Osteocyte (in vitro differentiated cells): ENCODE measurements at regions not wholly inside any gene's neighbourhood (a gene's known extent, or its start where the extent isn't known, plus 50 kb on each side); places are given as distances from the start of the nearest gene placed in this dataset.

Experiments
- DNase-seq: peaks from one replicate; pipeline ENCODE4 v3.0.0; 2021; ENCODE audit warnings: mixed read lengths; ENCODE audit not compliant: unreplicated experiment; ENCODE audit errors: extremely low spot score
- H3K27ac Mint-ChIP-seq: one replicate; pipeline ENCODE4 v1.8.0; 2021; ENCODE audit warnings: mild to moderate bottlenecking, mixed read lengths; ENCODE audit not compliant: unreplicated experiment
- H3K27me3 Mint-ChIP-seq: one replicate; pipeline ENCODE4 v1.8.0; 2021; ENCODE audit warnings: mixed read lengths; ENCODE audit not compliant: unreplicated experiment
- H3K36me3 Mint-ChIP-seq: one replicate; pipeline ENCODE4 v1.8.0; 2021; ENCODE audit warnings: mixed read lengths; ENCODE audit not compliant: unreplicated experiment
- H3K4me1 Mint-ChIP-seq: one replicate; pipeline ENCODE4 v1.8.0; 2021; ENCODE audit warnings: mixed read lengths; ENCODE audit not compliant: unreplicated experiment
- H3K4me3 Mint-ChIP-seq: one replicate; pipeline ENCODE4 v1.8.0; 2021; ENCODE audit warnings: mild to moderate bottlenecking, moderate library complexity, mixed read lengths; ENCODE audit not compliant: unreplicated experiment
- H3K9me3 Mint-ChIP-seq: one replicate; pipeline ENCODE4 v1.8.0; 2021; ENCODE audit warnings: mixed read lengths; ENCODE audit not compliant: unreplicated experiment
- CTCF ChIP-seq: fragments of 200-600 bp; sonication (generic); IDR thresholded peaks from 2 replicates; pipeline ENCODE4 v1.5.0; 2021; ENCODE audit warnings: antibody characterized with exemption, mild to moderate bottlenecking, moderate library complexity

GRCh38 chr4:156322592-156322991 lies 368.9 kb upstream of the CTSO start:
- TF ChIP-seq CTCF = no peak
- Mint-ChIP-seq H3K4me1 (peaks cover 17% of the 10 kb centered on the region), H3K4me3 (no peak overlapping the region), H3K9me3 (no peaks in the 10 kb centered on the region), H3K36me3 (no peaks in the 10 kb centered on the region), H3K27me3 (no peaks in the 10 kb centered on the region), H3K27ac (peak overlapping the region; percentile 19)
- no peak for DNase-seq

DNA sequence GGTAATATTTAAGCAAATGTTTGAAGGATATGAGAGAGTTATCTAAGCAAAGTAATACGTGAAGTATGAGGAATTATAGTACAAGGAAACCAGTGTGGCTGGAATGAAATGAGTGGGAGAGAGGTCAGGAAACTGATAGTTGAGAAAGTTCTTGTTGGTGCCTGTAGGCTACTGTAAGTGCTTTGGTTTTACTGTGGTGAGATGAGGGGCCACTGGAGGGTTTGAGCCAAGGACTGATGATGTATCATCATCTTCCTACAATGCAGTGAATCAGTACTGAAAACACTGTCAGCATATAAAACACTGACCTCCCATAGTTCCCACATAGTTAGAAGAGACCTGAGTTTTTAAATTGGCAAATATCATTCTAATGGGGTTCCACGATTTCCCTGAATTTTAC lies 367.5 kb upstream of the CTSO start:
- H3K27me3 Mint-ChIP-seq = no peaks in the 10 kb centered on the region
- H3K4me3 Mint-ChIP-seq = no peak overlapping the region
- DNase-seq = no peak
- H3K27ac Mint-ChIP-seq = peak overlapping the region; percentile 41
- H3K9me3 Mint-ChIP-seq = peaks cover 4% of the 10 kb centered on the region
- TF ChIP-seq CTCF = no peak
- H3K4me1 Mint-ChIP-seq = peaks cover 17% of the 10 kb centered on the region
- H3K36me3 Mint-ChIP-seq = peaks cover 3% of the 10 kb centered on the region

DNA sequence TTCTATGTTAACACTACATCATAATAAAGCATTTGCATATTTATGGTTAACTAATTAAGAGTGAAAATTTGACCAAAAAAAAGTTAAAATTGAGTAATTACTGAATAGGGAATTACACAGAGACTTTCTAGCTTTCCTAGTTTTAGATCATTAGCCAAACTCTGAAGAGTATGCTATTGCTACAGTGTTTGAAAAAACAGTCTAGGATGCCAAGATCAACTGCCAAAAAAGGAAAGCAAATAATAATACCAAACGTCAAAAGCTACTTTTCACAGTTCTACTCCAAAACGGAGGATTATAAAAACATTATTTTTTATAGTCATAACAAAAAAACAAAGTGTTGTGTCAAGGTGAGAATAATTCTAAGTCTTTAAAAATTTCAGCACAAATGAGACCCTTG lies 359.8 kb upstream of the CTSO start:
- Mint-ChIP-seq H3K36me3 (peaks cover 3% of the 10 kb centered on the region), H3K27me3 (no peaks in the 10 kb centered on the region), H3K4me1 (peaks cover 23% of the 10 kb centered on the region), H3K9me3 (peaks cover 9% of the 10 kb centered on the region), H3K27ac (no peak overlapping the region), H3K4me3 (no peak overlapping the region)
- DNase-seq = no peak
- TF ChIP-seq CTCF = no peak

DNA sequence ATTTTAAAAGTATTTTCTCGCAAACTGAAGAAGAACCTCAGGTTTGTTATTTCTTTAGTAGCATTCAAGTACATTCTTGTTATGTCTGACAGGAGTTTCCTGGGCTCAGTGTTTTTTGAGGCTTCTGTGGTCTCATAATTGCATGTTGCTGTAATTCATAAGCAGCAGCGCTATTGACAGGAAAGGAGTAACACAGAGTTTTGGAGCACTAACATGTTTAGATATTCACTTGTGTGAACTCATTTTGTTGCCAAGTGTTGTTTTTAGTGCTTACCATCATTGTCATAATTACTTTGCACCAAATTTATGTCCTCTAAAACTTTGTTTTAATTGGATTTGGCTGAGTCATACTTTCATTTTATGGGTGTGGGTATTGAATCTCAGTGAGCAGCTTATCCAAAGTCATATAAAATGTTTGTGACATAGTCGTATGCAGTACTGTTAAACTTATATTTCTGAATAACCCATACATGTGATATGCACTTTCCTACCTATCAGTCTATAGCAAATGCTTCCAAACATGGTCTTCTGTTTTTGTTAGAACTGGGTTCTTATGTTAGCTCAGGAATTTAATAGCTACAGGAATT lies 358.7 kb upstream of the CTSO start:
- no peak for TF ChIP-seq CTCF
- H3K4me3 Mint-ChIP-seq = peak overlapping the region; percentile 58
- H3K9me3 Mint-ChIP-seq = peaks cover 9% of the 10 kb centered on the region
- peaks cover 24% of the 10 kb centered on the region for H3K4me1 Mint-ChIP-seq
- no peak for DNase-seq
- H3K27me3 Mint-ChIP-seq = no peaks in the 10 kb centered on the region
- peak overlapping the region; percentile 14 for H3K27ac Mint-ChIP-seq
- peaks cover 1% of the 10 kb centered on the region for H3K36me3 Mint-ChIP-seq

GRCh38 chr4:156309031-156309430 lies 355.4 kb upstream of the CTSO start:
- no peak for TF ChIP-seq CTCF
- H3K4me1 Mint-ChIP-seq = peaks cover 34% of the 10 kb centered on the region
- no peak for DNase-seq

More at GRCh38 chr4:156309031-156309430, 355.4 kb upstream of the CTSO start:
- Mint-ChIP-seq H3K27me3 (no peaks in the 10 kb centered on the region), H3K27ac (no peak overlapping the region), H3K36me3 (no peaks in the 10 kb centered on the region), H3K9me3 (no peaks in the 10 kb centered on the region), H3K4me3 (no peak overlapping the region)
